ENCODE measurements at regions not wholly inside any gene's neighbourhood (a gene's known extent, or its start where the extent isn't known, plus 50 kb on each side); places are given as distances from the start of the nearest gene placed in this dataset.

DNA sequence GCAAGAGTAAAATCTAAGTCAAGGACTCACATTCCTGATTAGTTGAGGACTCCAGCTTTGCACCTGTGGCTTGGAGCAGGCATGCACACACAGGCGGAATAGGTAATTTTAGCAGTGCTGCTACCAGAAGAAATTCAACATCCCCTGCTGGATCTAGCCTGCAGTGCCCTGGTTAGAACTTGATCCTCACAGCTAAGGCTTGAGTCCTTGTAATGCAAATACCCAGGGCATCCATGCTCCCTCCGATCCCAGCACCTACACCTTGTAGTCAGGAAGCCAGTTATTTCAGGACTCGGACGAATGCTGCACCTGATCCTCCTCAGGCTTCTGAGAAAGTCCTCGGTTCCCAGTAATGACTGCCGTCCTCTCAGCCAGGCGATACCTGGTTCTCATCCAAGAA, 309.0 kb upstream of the AMIGO2 start:
- DNase-seq, result no peak
- Histone ChIP-seq H3K9ac (ENCODE audit: low read depth in 2 of 2, low read length in 2 of 2) (no peak overlapping the region), H3K4me1 (no peaks in the 10 kb centered on the region), H3K4me3 (no peak overlapping the region), H3K27me3 (no peaks in the 10 kb centered on the region), H3K9me3 (no peaks in the 10 kb centered on the region), H3K27ac (no peak overlapping the region), H3K36me3 (no peaks in the 10 kb centered on the region)
- no peak for TF ChIP-seq CTCF (IDR thresholded peaks at IDR 0.05)
- intact Hi-C loops (cut with DNase I), result no loop called here

DNA sequence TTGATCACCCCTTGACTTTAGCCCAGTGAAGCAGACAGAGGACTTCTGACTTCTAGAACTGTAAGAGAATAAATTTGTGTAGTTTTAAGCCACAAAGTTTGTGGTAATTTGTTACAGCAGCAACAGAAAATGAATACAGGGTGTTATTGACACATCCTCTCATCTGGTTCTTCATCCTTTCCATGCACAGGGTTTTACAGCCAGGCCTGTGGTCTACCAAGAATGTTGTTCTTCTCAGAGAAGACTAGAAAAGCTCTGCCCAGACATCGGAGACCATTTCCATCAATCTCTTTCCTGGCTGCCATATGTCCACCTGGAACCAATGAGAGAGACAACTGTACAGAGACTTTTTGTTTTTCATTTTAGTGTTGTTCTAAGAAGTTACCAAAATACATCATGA, 308.2 kb upstream of the AMIGO2 start:
- Histone ChIP-seq H3K27ac (no peak overlapping the region), H3K27me3 (no peaks in the 10 kb centered on the region), H3K4me3 (no peak overlapping the region), H3K9me3 (no peaks in the 10 kb centered on the region), H3K9ac (ENCODE audit: low read depth in 2 of 2, low read length in 2 of 2) (no peak overlapping the region), H3K36me3 (no peaks in the 10 kb centered on the region), H3K4me1 (no peaks in the 10 kb centered on the region)
- no peak for DNase-seq
- intact Hi-C loops (cut with DNase I), result no loop called here
- TF ChIP-seq CTCF (IDR thresholded peaks at IDR 0.05), result no peak

DNA sequence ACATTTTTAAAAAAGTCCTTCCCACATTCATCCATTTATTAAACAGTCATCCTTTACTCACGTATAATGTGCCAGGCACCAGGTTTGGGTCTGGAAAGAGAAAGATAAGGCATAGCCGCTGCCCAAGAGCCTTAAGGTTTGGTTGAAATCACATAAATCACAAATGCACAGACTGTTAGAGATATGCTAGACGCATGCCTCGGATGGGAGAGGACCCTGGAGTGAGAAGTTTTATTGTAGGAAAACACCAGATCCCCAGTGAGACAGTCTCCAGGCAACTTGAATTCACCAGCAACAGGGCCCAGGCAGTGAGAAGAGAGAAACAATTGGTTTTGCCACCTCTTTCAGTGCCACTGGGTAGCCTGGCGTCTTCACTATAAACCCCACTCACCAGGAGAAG, 305.9 kb upstream of the AMIGO2 start:
- H3K27me3 ChIP-seq, result no peaks in the 10 kb centered on the region
- no peak overlapping the region for H3K27ac ChIP-seq
- intact Hi-C loops (cut with DNase I), result no loop called here
- no peak for DNase-seq
- H3K4me1 ChIP-seq, result no peaks in the 10 kb centered on the region
- no peaks in the 10 kb centered on the region for H3K9me3 ChIP-seq
- no peak overlapping the region for H3K4me3 ChIP-seq
- no peak for TF ChIP-seq CTCF (IDR thresholded peaks at IDR 0.05)
- H3K9ac ChIP-seq (ENCODE audit: low read depth in 2 of 2, low read length in 2 of 2), result no peak overlapping the region
- H3K36me3 ChIP-seq, result no peaks in the 10 kb centered on the region

- no peak for DNase-seq
- no peak overlapping the region for H3K4me3 ChIP-seq
- H3K27me3 ChIP-seq, result no peaks in the 10 kb centered on the region
- no peak overlapping the region for H3K9ac ChIP-seq (ENCODE audit: low read depth in 2 of 2, low read length in 2 of 2)
- no peaks in the 10 kb centered on the region for H3K4me1 ChIP-seq
- TF ChIP-seq CTCF (IDR thresholded peaks at IDR 0.05), result no peak
- H3K9me3 ChIP-seq, result no peaks in the 10 kb centered on the region
- no peak overlapping the region for H3K27ac ChIP-seq
- intact Hi-C loops (cut with DNase I), result no loop called here
- no peaks in the 10 kb centered on the region for H3K36me3 ChIP-seq
These were observed 304.2 kb upstream of the AMIGO2 start for GRCh38 chr12:47383942-47384341.

GRCh38 chr12:47382305-47382704, 302.5 kb upstream of the AMIGO2 start:
- Histone ChIP-seq H3K27ac (no peak overlapping the region), H3K4me3 (no peak overlapping the region), H3K36me3 (no peaks in the 10 kb centered on the region), H3K27me3 (no peaks in the 10 kb centered on the region), H3K4me1 (no peaks in the 10 kb centered on the region), H3K9ac (ENCODE audit: low read depth in 2 of 2, low read length in 2 of 2) (no peak overlapping the region), H3K9me3 (no peaks in the 10 kb centered on the region)
- TF ChIP-seq CTCF (IDR thresholded peaks at IDR 0.05), result no peak
- DNase-seq, result no peak
- intact Hi-C loops (cut with DNase I), result no loop called here

DNA sequence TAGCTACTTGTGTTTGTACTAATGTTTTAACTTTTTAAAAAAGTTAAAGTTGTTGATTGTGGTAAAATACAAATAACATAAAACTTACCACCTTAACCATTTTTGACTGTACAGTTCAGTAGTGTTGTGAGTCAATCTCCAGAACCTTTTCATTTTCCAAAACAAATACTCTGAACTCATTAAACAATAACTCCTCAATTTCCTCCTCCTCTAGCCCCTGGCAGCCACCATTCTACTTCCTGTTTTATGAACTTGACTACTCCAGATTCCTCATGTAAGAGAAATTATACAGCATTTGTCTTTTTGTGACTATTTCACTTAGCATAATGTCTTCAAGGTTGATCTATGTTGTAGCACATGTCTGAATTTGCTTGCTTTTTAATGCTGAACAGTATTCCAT, 299.1 kb upstream of the AMIGO2 start:
- Histone ChIP-seq H3K9ac (ENCODE audit: low read depth in 2 of 2, low read length in 2 of 2) (no peak overlapping the region), H3K27ac (no peak overlapping the region), H3K27me3 (no peaks in the 10 kb centered on the region), H3K36me3 (no peaks in the 10 kb centered on the region), H3K4me3 (no peak overlapping the region), H3K9me3 (no peaks in the 10 kb centered on the region), H3K4me1 (no peaks in the 10 kb centered on the region)
- TF ChIP-seq CTCF (IDR thresholded peaks at IDR 0.05), result no peak
- intact Hi-C loops (cut with DNase I), result no loop called here
- no peak for DNase-seq

All from colonic mucosa (tissue), 4 donors.